Occipital lobe (tissue), 1 donor: ENCODE measurements at regions not wholly inside any gene's neighbourhood (a gene's known extent, or its start where the extent isn't known, plus 50 kb on each side); places are given as distances from the start of the nearest gene placed in this dataset.
"Not testable (repeated sequence)": the region's sequence is repeated elsewhere in the genome, so short reads cannot be mapped to it uniquely, and the experiment has no call there.

Experiments used
- DNase-seq: peaks from one replicate; lab custom pipeline; 2025; lab: John Stamatoyannopoulos, UW

DNA sequence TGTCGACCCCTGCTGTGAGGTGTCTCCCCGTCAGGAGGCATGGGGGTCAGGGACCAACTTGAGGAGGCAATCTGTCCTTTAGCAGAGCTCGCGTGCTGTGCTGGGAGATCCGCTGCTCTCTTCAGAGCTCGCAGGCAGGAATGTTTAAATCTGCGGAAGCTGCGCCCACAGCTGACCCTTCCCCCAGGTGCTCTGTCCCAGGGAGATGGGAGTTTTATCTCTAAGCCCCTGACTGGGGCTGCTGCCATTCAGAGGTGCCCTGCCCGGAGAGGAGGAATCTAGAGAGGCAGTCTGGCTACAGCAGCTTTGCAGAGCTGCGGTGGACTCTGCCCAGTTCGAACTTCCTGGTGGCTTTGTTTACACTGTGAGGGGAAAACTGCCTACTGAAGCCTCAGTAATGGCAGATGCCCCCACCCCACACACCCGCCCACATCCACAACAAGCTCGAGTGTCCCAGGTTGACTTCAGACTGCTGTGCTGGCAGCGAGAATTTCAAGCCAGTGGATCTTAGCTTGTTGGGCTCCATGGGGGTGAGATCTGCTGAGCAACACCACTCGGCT, 133.1 kb downstream of the CENPC start:
- not testable (repeated sequence) for DNase-seq

DNA sequence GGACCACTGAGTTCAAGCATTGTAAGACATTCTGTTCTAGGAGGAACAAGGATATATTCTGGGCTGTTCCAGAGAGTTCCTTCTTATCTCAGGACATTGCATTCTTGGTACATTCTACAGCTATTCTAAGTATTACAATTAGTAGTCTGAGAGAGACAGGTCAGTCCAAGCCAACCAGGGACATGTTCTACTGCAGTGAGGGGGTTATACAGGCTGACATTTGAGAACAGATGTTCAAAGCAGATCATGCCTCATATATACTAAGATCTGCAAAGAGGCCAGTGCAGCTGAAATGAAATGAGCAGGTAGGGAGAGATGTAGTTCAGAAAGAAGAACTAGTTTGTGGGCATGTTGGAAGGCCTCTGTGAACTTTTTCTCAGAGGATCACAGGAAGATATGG, 142.0 kb downstream of the CENPC start:
- no peak for DNase-seq

DNA sequence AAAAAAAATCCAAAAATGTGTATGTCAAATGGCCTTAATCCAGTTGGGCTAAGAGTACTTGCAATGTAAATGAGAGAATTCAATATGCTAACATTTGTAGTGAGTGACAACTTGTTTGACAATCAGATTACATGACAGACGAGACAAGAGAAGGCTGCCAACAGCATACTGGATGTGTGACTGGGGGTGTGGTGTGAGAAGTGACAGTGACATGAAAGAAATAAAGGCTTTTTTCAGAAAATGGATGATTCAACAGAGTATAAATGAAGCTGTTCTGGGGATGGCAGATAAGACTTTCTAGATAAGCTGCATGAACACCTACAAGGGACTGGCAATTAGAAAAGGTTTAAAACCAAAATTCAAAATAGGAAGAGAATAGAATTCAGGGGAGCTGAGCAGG, 143.4 kb downstream of the CENPC start:
- DNase-seq, result no peak

DNA sequence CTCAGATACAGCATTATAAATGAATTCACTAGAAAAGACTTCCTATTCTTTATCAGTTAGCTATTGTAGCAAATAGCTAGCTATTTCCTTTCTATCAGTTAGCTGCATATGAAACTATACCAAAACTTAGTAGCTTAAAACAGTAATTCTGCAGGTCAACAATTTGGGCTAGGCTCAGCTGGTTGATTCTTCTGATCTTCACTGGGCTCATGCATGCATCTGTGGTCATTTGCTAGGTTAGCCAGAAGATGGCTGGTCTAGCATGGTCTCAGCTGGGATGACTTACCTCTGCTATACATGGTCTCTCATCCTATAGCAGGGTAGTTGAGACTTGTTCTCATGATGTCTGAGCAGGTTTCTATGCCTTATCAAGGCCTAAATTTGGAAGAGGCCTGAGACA, 147.4 kb downstream of the CENPC start:
- no peak for DNase-seq

DNA sequence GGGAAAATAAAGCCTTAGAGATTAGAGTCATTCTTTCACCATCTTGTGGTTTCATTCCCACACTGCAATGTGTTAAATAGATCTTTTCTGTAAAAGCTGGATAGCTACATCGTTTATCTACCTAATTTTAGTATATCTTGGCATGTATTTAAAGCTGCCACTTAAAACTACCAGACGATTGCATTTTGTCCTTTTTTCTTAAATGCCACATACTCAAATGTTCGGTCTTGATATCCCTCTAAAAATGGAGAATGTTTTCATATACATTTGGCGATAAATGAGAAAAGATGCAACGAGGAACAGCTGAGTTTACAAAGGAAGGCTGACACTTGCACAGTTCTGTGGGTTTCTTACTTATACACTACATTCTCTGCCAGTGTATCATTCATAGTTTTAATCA, 148.3 kb downstream of the CENPC start:
- no peak for DNase-seq

DNA sequence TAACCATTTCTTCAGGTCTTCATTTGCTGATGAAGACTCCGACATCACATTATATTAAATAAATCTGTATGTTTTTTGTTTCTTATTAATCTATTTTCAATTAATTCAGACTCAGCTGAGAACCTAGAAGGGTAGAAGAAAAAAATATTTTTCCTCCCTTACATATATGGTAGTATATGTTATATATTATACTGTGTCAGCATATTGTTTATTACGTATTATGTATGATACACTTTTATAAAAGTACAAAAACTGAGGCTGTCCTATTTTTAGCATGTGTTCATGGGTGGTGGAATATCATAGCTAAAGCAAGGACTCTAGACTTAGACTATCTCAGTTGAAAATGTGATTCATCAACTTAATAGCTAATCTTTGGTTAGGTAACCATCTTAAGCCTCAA, 149.3 kb downstream of the CENPC start:
- DNase-seq, result no peak

DNA sequence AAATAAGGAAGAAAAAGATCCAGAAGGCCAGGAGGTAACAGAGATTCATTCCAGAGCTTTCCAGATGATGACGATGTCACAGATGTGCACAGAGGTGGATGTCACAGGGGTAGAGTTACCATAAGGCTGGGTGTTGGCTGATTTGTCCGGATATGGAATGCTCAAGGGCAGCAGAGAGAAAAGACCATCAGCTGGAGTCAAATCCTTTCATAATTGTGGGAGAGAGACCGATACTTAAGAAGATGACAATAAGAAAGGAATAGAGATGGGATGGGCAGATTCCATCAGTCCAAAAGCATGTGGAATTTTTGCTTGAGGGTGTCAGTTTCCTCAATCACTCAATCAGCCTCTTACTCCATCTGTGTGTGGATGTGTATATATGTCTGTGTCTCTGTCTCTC, 150.4 kb downstream of the CENPC start:
- DNase-seq, result no peak

DNA sequence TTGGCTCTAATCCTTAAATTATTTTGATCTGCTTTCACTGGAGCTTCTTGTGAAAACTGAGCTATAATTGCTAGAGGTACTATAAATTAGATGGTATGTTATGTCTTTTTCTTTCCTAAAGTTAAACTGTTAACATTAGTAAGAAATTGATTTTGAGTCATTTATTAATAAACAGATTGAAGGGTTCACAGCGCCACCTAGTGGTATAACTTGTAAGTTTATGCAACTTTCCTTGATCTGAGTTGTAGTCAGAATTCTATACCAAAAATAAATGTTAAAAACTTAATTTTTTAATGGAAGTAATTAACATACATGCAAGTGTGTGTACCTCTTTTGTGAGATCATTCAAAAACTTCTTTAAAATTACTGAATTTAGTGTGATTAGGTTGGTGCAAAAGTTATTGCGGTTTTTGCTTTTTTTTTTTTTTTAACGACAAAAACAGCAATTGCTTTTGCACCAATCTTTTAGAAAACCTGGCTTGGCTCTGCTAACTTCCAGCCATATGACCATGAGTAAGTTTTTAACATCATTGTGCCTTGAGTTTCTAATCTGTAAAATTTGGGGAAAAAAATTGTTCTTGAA, 151.5 kb downstream of the CENPC start:
- DNase-seq, result no peak

DNA sequence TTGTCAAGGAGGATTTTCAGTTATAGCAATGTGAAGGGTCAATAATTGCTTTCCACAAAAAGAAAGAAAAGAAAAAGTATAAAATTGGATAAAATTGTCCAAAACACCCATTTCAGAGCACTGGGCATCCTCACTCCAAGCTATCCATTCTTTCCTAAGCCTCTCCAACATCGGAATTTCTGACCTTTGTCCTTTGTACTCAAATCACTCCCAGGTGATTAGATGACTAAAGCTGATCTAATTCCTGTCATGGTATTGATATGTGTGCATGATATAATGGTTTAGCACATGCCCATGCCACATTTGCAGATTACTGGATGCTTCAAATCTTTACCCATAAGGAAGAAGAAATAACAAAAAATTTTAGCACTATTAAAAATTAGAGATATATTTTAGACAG, 152.3 kb downstream of the CENPC start:
- no peak for DNase-seq

DNA sequence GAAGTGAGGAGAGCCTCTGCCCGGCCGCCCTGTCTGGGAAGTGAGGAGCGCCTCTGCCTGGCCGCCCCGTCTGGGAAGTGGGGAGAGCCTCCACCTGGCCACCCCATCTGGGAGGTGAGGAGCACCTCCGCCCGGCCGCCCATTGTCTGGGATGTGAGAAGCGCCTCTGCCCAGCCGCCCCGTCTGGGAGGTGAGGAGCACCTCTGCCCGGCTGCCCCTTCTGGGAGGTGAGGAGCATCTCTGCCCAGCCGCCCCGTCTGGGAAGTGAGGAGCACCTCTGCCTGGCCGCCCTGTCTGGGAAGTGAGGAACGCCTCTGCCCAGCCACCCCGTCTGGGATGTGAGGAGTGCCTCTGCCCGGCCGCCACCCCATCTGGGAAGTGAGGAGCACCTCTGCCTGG, 163.9 kb downstream of the CENPC start:
- not testable (repeated sequence) for DNase-seq

DNA sequence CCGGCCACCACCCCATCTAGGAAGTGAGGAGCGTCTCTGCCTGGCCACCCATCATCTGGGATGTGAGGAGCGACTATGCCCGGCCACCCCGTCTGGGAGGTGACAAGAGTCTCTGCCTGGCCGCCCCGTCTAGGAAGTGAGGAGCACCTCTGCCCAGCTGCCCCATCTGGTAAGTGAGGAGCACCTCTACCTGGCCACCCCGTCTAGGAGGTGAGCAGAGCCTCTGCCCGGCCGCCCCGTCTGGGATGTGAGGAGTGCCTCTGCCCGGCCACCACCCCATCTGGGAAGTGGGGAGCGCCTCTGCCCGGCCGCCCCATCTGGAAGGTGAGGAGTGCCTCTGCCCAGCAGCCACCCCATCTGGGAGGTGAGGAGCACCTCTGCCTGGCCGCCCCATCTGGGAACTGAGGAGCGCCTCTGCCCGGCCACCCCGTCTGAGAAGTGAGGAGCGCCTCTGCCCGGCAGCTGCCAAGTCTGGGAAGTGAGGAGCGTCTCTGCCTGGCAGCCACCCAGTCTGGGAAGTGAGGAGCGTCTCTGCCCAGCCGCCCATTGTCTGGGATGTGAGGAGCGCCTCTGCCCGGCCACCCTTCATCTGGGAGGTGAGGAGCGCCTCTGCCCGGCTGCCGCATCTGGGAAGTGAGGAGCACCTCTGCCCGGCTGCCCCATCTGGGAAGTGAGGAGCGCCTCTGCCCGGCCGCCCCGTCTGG, 164.4 kb downstream of the CENPC start:
- not testable (repeated sequence) for DNase-seq

DNA sequence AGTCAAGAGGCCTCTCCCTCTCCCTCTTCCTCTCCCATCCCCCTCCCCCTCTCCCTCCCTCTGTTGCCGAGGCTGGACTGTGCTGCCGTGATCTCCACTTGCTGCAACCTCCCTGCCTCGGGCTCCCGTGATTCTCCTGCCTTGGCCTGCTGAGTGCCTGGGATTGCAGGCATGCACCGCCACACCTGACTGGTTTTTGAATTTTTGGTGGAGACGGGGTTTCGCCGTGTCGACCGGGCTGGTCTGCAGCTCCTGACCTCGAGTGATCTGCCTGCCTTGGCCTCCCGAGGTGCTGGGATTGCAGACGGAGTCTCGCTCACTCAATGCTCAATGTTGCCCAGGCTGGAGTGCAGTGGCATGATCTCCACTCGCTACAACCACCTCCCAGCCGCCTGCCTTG, 165.1 kb downstream of the CENPC start:
- DNase-seq, result no peak

DNA sequence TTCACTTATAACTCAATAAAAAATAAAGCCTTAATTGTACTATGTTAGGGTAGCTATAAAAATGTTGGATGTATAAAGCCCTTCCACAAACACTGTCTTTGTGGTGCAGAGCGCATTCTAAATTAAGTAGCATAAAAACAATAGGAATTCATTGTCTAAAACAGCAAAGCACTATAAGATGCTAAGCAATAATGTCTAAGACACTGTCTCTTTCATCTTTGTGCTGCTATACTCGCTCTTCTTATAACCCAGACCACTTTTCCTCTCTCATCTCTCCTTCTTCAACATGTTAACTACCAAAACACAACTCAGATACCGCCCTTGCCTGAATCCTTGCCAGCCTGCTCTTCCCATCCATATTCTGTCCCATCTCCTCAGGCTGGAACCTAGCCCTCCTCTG, 170.0 kb downstream of the CENPC start:
- no peak for DNase-seq

DNA sequence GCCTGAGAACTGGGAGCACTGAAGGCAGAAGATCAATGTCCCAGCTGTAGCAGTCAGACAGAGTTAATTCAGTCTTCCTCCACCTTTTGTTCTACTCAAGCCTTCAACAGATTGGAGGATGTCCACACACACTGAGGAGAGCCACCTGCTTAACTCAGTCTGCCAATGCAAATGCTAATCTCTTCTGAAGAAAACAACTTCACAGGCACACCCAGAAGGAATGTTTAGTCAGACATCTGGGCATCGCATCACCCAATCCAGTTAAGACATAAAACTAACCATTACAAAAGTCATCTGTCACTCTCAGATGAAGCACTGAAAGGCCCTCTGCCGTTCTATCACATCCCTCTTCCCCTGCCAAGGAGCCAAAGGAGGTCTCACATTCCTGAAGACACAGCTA, 173.7 kb downstream of the CENPC start:
- no peak for DNase-seq

DNA sequence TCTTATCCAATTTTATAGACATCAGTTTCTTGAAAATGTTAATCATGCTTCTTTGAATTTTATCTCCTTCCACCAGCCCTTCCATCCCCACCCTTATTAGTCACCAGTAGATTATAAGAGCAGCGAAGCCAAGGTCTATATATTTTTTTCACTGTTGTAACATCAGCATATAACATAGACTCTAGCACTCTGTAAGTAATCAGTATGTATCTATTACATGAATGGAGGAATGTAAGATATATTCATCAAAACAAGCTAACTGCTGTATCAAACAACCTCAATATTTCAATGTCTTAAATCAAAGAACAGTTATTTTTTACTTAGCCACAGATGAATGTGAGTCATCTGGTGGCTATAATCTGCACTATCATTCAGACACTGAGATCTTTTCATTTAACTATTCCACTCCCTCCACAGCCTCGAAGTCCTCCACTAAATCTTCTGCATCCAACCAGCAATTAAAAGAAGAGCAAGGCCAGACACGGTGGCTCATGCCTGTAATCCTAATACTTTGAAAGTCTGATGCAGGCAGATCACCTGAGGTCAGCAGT, 178.9 kb downstream of the CENPC start:
- no peak for DNase-seq

DNA sequence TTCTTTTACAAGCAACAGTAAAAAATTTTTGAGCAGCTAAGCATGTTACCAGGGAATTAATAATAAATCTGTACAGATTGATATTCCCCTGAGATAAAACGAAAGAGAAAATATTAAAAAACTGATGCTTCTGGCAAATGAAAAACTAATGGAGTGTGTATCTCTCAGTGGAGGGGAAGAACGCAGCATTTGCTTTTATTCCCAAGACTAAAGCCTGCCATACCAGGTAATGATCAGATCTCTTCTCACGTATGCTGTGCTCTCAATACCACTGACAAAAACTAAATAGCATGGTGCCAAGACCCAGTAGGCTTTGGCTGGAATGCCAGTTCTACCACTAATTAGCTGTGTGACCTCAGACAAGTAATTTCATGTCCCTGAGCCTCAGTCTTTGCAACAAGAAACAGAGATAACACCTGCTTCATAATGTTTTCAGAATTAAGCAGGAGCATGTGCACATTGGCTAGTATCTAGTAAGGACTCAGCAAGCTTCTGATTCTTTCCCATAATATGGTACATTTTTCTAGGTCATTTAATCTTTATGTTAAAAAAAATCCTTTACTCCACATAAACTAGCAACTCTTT, 179.6 kb downstream of the CENPC start:
- DNase-seq, result no peak

DNA sequence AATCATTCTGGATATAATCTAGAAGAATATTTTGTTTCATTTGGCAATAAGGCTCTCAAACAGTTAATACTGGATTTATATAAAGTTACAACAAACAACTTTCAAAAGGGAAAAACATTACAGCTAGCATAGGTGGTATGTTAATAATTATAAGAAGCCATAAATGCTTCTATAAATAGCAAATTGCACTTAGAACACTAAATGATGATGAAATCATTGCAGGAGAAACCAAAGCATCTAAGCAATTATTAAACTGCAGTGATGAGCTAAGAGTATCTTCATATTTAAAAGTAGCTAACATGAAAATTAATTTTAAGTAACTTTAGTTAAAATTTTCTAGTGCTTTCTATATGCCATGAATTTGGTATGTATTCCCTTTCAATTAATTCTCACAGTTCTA, 189.5 kb downstream of the CENPC start:
- no peak for DNase-seq

DNA sequence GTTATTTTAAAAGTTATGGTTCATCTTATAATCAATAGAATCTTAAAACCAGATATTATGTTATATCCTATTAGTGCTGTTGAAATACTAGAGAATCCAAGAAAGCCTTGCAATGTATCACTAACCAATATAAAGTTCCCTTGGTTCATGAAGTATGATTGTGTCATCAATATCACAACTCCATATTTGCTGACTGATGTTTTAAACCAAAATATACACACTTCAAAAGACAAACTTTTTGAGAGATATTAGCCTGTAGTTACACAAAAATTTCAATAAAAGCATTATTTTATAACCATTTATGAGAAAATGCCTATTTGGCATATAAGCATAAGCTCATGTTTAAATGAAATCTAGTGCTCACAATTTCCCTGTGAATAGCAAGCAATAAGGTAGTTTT, 198.6 kb downstream of the CENPC start:
- DNase-seq, result no peak

DNA sequence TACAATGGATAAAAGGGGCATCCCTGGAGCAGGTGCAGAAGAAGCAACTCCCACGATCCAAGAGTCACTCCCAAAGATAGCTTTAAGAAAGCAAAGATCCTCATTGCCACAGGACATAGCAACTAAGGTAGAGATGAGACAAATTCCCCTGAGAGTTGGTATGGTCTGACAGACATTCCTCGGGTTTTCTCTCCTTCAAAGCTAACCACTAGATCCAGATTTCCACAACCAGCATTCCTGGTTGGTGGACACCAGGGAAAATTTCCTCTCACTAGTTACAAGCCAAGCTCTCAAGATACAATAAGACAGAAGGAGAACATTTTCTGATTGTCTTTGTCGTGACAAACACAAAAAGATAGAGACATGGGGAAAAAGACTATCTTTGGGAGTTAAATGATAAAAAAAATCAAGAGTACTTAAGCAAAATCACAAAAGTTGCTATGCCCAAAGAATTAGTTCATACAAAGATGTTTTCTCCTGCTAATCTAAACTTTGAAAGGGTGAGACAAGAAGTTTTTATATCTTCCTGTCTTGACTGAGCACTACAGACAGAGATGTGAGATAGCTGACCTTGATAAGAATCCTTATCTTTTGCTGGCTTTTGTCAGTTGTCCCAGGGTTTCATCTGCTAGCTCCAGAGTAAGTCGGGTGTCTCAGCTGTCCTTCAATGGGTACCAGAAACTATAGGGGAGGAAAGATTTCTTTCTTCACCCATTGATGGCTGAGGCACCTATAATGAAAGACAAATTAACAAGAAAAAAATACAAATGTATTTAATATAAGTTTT, 200.5 kb downstream of the CENPC start:
- DNase-seq, result no peak

DNA sequence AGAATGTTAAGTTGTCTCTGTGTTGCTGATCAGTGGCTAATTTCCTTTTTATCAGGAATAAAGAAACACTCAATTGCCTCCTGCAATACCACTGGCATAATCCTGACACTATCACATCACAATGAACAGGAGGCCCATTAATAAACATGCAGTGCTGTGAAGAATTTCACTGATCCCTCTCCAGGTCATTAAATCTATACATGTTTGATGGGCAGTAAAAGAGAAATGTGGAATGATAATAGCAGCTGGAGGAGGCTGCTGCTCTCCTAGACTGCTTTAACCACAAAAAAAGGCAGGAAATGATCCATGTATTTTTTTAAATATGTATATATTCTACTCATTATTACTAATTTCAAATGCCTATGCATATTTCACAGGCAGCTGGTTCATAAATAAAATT, 202.1 kb downstream of the CENPC start:
- no peak for DNase-seq

DNA sequence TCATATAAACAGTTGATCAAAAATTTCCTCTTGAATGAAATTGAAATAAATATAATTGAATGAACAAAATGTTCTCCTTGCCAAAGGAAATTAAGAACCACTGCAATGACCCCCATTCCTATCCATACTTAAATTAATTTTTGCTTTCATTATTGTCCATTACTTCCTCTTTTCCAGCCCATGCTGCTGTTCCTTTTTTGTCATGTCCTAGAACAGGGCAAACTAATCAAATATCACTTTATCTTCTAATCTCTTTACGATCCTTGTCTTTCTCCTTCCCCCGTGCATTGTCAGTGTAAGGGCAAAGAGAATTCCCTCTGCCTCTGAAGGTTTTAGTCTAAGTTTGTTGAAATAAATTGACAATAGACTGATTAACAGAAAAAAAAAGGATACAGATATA, 203.0 kb downstream of the CENPC start:
- DNase-seq, result no peak

DNA sequence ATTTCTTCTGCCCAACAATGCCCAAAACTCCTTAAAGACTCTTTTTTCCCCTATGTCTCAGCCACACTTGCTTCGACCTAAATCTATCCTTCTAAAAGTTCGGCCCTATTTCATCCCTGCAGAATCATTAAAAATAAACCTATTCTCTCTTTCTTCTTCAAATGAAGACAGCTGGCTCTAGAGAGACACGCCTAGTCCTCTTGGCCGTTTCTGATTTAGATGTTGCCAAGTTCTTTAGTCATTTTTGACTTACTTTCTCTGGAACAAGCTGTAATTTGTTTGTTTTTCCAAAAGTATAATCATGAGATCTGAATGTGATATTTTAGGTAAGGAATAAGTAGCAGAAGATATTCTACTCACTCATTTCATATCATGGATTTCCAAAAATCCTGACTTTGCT, 211.6 kb downstream of the CENPC start:
- no peak for DNase-seq
